ENCODE measurements at regions not wholly inside any gene's neighbourhood (a gene's known extent, or its start where the extent isn't known, plus 50 kb on each side); places are given as distances from the start of the nearest gene placed in this dataset.

DNA sequence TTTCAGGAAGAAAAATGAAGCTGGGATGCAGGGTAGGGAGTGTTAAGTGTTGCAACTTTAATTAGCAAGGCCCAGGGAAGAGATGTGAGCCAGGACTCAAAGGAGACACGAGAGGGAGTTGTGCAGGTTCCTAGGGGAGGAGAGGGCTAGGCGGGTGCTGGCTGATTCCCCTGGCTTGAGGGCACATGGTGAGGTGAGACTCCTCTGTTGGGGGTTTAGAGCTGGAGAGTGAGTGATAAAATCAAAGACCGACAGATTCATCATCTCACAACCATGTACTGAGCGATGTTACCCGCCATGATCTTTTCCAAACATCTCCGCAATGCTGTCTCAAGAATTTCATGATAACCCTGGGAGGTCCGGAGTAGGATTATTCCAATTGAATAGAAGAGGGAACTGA lies 161.8 kb upstream of the CSF3R start:
- no peak for DNase-seq (ENCODE audit: low read depth in 2 of 2)

DNA sequence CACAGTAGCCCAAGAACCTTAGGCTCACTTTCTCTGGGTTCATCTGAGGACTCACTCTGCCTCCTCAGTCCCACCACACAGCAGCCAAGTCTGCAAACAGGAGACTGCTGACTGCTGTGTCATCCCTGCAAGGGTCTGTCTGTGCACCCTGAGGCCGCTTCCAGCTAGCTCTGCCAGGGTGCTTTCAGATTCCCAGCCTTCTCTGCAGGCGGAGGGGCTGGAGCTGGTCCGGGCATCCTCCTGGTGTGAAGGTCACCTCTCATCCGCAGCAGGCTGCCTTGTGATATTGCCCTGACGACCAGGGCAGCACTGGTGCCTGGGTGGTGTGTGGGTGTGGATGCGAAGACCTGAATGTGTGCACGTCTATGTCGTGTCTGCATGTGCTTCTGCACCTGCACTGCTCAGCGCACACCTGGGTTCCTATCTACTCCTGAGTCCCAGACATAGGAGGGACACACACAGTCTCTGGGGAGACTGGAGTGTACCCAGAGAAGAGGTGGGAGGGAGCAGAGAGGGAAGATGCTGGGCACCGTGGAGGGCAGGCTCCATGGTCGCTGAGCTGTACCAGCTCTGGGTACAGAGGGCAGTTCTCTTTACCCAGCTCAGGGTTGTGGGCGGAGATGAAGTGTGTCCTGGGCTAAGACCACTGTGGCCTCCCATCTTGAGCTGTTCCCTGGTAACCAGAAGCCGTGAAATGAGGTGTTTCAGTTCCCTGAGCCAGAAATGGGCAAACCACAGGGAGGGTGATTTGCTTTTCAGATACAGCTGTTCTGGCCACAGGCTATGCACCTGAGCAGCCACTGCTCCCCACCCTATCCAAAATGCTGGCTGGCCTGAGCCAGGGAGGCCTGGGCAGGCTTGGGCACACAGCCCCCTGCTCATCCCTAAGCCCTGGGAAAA lies 160.9 kb upstream of the CSF3R start:
- no peak for DNase-seq (ENCODE audit: low read depth in 2 of 2)

GRCh38 chr1:36642802-36643201 lies 160.1 kb upstream of the CSF3R start:
- no peak for DNase-seq (ENCODE audit: low read depth in 2 of 2)

DNA sequence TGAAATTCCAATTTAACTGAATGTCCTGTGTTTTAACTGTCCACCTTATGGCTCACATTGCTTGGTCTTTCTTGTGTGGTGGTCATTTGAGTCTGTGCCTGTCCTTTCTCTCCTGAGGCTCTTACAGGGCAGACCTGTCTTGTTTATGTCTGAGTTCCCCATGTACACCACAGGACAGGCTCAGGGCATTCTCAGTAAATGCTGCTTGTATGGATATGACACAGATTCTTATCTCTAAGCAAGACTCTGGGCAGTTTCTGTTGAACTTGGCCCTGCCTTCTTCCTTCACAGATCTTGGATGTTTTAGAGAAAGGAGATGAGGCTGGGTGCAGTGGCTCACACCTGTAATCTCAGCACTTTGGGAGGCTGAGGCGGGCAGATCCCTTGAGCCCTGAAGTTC lies 159.1 kb upstream of the CSF3R start:
- no peak for DNase-seq (ENCODE audit: low read depth in 2 of 2)

GRCh38 chr1:36639461-36639860 lies 156.7 kb upstream of the CSF3R start:
- no peak for DNase-seq (ENCODE audit: low read depth in 2 of 2)

GRCh38 chr1:36638268-36638667 lies 155.6 kb upstream of the CSF3R start:
- no peak for DNase-seq (ENCODE audit: low read depth in 2 of 2)

DNA sequence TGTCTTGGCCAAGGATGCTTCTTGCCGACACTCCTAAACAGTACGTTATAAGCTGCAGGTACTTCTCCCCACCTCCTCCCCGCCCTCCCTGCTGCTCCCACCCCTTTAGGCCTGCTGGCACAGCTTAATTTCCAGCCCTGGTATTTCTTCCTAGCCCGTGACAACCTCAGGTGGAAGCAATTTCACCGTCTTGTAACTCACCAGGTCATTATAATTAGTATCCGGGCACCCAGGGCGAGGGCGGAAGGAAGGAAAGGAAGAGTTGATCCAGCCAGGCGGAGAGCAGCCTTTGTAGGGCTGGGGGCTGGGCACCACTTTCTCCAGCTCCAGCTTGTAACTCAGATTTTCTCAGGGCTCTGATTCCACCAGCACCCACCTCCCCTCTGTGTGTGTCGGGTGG lies 153.5 kb upstream of the CSF3R start:
- DNase-seq (ENCODE audit: low read depth in 2 of 2) = no peak

GRCh38 chr1:36635284-36635683 lies 152.6 kb upstream of the CSF3R start:
- no peak for DNase-seq (ENCODE audit: low read depth in 2 of 2)

- DNase-seq (ENCODE audit: low read depth in 2 of 2) = no peak
These were observed 146.1 kb upstream of the CSF3R start for GRCh38 chr1:36628804-36629203.

GRCh38 chr1:36626435-36626834 lies 143.7 kb upstream of the CSF3R start:
- DNase-seq (ENCODE audit: low read depth in 2 of 2) = no peak

DNA sequence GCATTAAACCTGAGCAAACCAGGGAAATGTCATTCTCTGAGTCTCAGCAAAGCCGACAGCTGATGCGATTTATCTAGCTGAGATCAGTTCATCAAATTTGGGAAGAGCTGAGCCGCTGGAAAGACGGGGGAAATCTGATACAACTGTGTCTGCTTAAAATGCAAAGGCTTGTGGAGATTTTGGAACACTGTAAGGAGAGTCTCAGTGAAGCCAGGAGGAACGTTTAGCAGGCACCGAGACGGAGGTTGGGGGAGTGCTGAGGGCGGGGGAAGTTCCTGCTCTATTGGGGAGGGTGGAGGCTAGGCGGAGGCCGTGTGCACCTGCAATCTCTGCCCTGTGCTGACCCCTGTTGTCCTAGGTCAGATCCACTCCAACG lies 143.2 kb upstream of the CSF3R start:
- no peak for DNase-seq (ENCODE audit: low read depth in 2 of 2)

GRCh38 chr1:36625253-36625934 lies 142.7 kb upstream of the CSF3R start:
- no peak for DNase-seq (ENCODE audit: low read depth in 2 of 2)

DNA sequence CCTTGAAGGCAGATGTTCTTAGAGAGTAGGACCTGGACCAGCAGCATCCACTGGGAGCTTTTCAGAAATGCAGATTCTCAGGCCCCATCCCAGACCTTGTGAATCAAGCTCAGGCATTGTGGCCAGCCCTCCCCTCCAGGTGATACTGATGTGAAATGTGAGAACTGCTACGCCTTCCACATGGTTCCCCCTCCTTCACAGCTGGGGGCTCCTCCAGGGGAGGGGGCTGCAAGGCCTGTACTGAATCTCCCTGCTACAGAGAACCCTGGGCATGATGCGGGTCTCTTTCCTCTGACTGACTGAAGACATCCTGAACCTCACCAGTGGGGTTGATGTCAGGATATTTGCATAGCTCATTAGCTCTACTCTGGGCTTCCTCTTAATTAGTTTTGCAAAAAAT lies 141.8 kb upstream of the CSF3R start:
- no peak for DNase-seq (ENCODE audit: low read depth in 2 of 2)

GRCh38 chr1:36622741-36623648 lies 140.3 kb upstream of the CSF3R start:
- DNase-seq (ENCODE audit: low read depth in 2 of 2) = no peak

DNA sequence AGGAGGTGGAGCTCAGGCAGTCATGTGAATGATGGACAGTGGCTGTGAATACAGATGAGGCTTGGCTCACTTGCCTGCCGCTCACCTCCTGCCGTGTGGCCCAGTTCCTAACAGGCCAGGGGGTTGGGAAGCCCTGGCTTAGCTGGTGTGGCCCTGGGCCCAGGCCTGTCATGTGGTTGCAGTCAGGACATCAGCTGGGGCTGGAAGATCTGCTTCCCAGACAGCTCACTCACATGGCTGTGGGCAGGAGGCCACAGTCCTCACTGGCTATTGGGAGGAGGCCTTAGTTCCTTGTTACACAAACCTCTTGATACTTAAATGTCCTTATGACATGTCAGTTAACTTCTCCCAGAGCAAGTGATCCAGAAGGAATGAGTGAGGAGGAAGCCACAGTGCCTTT lies 138.8 kb upstream of the CSF3R start:
- no peak for DNase-seq (ENCODE audit: low read depth in 2 of 2)

DNA sequence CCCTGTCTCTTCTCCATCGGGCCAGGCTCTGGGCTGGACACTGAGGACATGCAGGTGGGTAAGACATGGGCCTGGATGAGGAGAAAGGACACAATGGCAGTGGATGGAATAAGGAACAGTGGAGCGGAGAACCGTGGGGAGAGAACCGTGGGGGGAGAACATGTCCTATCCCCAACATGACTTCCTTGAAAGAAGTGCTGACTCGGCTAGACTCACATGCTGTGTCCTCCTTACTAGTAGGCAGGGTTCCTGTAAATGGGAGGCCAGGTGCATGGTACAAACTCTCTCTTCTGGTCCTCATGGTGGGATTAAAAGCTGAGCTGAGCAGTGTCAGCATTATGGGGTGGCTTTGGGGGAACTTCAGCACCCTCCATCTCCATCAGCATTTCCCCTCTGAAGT lies 137.4 kb upstream of the CSF3R start:
- no peak for DNase-seq (ENCODE audit: low read depth in 2 of 2)

- no peak for DNase-seq (ENCODE audit: low read depth in 2 of 2)
These were observed 132.3 kb upstream of the CSF3R start for GRCh38 chr1:36614991-36615390.

DNA sequence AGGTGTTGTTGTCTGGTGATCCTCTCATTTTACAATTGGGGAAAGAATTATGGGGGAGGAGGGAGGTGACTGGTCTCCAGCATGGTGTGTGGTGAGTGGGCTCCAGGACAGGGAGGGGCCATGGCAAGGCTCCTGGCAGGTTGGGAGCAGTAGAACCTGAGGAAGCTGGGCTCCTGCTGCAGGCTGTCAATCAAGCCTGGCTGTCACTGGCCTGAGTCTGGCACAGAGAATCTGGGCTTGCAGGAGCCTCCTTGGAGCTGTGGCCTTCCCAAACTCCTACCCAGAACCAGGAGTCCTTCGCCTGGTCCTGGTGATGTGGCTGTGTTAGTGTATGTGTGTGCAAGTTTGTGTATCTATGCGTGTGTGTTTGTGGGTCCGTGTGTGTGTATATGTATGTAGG lies 131.9 kb upstream of the CSF3R start:
- no peak for DNase-seq (ENCODE audit: low read depth in 2 of 2)

DNA sequence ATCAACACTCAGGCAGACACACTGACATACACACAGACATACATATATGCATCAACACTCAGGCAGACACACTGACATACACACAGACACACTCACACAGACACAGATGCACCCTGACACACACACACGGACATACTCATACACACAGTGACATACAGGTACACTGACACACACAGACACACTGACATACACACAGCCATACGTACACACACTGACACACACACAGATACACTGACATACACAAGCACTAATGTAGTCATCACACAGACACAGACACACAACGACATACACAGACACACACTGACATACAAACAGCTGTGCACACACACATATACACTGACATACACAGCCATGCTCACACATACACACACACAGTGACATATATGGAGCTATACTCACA lies 131.0 kb upstream of the CSF3R start:
- no peak for DNase-seq (ENCODE audit: low read depth in 2 of 2)

DNA sequence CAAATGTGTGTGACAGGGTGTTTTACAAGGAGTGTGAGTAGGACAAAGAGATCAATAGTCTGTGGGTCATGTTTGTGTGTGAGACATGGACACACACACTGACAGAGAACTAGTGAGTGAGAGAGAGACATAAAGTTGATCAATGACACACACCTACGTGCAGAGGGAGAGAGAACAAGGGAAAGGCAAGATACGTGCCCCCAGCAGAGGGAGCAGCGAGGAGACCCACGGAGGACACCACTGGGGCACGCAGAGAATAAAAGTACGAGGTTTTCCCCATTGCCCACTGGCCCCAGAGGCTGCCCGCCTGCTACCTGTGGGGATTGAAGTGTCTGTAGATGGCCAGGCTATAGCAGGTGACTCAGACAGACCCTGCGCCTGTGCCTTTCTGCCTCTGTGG lies 130.2 kb upstream of the CSF3R start:
- no peak for DNase-seq (ENCODE audit: low read depth in 2 of 2)

DNA sequence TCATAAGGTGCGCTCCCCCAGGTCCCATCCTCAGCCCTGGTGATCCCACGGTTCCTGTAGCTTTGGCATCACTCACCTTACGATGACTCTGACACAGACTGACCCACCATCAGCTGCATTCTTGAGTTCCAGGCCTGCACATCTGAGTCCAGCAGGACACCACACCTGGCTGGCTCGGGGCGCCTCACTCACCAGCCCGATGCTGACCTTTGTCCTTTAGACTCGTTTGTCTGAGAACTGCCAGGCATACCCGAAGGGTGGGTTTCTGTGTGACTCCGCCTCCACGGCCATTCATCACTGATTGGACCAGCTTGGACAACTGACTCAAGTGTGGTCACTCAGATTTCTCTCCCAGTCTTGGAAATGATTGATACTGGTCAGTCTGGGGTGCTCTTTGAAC lies 129.4 kb upstream of the CSF3R start:
- DNase-seq (ENCODE audit: low read depth in 2 of 2) = no peak
